RWPE1 (cell line): ENCODE measurements at regions not wholly inside any gene's neighbourhood (a gene's known extent, or its start where the extent isn't known, plus 50 kb on each side); places are given as distances from the start of the nearest gene placed in this dataset.

Experiments
- CTCF ChIA-PET: fragments of 350-600 bp; sonication (Branson Sonifier 250); formaldehyde crosslinking; extraction: SDS; loops from one replicate; lab custom pipeline; 2021; lab: Yijun Ruan, JAX
- POLR2A ChIA-PET: fragments of 400-600 bp; formaldehyde crosslinking; extraction: SDS; loops from one replicate; lab custom pipeline; 2020; ENCODE audit warnings: antibody characterized with exemption; ENCODE audit not compliant: low non-redundant PET; lab: Yijun Ruan, JAX
- DNase-seq: peaks from one replicate; pipeline ENCODE4 v3.0.0; 2012; ENCODE audit warnings: low spot score
- H3K27ac ChIP-seq: fragments of 450-650 bp; 2 replicates; pipeline ENCODE4 v1.5.1; 2017
- TF ChIP-seq, protein P1 (sequence below): fragments of 450-650 bp; conservative IDR thresholded peaks from 2 replicates; pipeline ENCODE4 v1.5.1; 2017; ENCODE audit warnings: low read depth, mild to moderate bottlenecking

DNA sequence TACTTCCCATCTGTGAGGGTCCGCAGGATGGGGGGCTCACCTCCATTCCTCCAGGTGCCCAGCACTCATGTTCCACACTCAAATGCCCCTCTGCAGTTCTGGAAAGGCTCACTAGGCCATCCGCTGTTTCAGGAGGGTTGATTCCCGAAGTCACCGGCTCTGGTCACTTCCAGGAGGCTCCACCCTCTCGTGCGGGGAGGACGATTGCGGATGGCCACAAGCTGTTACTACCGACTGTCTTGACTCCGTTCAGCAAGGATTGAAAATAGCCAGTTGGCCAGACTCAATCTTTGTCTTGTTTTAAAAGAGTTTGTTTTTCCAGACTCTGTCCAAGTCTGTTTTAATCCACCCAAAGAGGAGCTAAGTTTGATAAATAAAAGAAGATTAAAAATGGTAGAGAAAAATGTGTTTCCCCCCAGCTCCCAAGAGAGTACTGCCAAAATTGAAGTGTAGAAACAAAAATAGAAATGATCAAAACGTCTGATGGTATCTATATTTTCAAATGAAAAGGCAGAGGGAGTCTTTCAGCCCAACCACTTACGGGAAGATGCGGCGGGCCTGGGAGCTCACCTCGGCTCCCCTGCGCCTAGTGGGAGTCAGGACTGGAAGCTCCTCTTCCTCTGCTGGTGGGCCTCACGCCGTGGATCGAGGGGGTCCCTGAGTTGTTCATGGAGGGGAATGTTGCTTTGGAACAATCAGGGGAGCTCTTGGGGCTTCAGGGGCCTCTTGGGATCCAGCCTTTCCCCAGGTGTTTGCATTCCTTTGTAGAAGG, 1280.8 kb downstream of the BRD1 start:
- DNase-seq = no peak
- CTCF ChIA-PET = no interaction called here
- TF ChIP-seq, protein P1, sequence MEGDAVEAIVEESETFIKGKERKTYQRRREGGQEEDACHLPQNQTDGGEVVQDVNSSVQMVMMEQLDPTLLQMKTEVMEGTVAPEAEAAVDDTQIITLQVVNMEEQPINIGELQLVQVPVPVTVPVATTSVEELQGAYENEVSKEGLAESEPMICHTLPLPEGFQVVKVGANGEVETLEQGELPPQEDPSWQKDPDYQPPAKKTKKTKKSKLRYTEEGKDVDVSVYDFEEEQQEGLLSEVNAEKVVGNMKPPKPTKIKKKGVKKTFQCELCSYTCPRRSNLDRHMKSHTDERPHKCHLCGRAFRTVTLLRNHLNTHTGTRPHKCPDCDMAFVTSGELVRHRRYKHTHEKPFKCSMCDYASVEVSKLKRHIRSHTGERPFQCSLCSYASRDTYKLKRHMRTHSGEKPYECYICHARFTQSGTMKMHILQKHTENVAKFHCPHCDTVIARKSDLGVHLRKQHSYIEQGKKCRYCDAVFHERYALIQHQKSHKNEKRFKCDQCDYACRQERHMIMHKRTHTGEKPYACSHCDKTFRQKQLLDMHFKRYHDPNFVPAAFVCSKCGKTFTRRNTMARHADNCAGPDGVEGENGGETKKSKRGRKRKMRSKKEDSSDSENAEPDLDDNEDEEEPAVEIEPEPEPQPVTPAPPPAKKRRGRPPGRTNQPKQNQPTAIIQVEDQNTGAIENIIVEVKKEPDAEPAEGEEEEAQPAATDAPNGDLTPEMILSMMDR = no peak
- POLR2A ChIA-PET = no interaction called here
- H3K27ac ChIP-seq = no peak overlapping the region

GRCh38 chr22:48545987-48546386, 1281.7 kb downstream of the BRD1 start:
- ChIA-PET POLR2A (no interaction called here), CTCF (no interaction called here)
- H3K27ac ChIP-seq = no peak overlapping the region
- TF ChIP-seq, protein P1 = no peak
- no peak for DNase-seq

DNA sequence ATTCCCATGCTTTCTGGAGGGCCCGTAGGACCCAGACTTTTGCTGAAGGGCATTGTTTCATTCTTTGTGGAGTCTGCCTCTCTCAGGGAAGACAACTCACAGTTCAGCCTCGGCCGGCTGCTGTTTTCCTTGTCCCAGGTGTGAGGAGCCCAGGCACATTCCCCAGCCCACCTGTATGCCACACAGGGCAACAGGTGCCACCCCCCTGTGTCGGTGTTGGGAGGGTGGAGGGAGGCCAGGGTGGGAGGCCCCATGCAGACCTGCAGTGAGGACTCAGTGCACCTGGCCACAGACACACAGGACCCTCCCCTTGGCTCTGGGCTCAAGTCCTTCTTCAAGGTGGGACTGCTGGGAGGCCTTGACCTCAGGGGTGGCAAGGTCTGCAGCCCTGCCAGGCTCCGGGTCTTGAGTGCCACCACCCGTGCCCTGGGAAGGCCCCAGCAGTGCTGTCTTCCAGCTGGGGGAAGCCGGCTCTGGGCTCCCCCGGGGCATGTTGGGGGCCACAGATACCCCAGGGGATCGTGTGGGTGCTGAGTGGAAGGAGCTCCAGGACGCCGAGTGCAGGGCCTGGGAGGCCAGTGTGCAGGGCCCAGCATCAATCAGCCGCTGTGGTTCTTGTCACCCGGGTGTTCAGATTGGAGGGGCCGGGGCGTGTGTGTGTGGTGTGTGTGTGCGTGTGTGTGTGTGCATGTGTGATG, 1286.1 kb downstream of the BRD1 start:
- ChIA-PET CTCF (no interaction called here), POLR2A (no interaction called here)
- DNase-seq = no peak
- TF ChIP-seq, protein P1 = no peak
- no peak overlapping the region for H3K27ac ChIP-seq

- no peak for DNase-seq
- ChIA-PET CTCF (no interaction called here), POLR2A (no interaction called here)
- TF ChIP-seq, protein P1 = no peak
- no peak overlapping the region for H3K27ac ChIP-seq
Observed at GRCh38 chr22:48539261-48539660, 1288.4 kb downstream of the BRD1 start.

GRCh38 chr22:48538291-48538820, 1289.3 kb downstream of the BRD1 start:
- CTCF ChIA-PET = no interaction called here

DNA sequence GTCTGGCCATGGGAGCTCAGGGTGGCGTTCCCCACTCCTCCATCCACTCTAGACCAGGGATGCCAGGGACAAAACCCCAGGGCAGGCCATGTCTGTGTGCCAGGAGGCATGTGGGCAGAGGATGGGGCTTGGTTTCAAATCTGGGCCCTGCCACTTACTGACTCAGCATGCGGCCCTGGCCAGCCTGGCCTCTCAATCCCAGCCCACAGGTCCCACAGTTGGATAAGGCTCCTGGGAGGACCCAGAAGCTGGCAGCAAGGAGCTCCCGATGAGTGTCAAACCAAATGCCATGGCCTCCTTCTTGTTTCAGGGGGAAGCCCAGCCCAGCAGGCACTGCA, 1290.4 kb downstream of the BRD1 start:
- TF ChIP-seq, protein P1 = no peak
- CTCF ChIA-PET = interaction anchor here (0.7 kb wide), 1 partner anchor 318 kb away, joined by 3 read pairs; no protein-coding TSS in a partner anchor
- POLR2A ChIA-PET = no interaction called here
- H3K27ac ChIP-seq = no peak overlapping the region
- no peak for DNase-seq

More at GRCh38 chr22:48538291-48538820, 1289.3 kb downstream of the BRD1 start:
- POLR2A ChIA-PET = no interaction called here
- H3K27ac ChIP-seq = no peak overlapping the region
- DNase-seq = no peak
- TF ChIP-seq, protein P1 = no peak
